ENCODE measurements at regions not wholly inside any gene's neighbourhood (a gene's known extent, or its start where the extent isn't known, plus 50 kb on each side); places are given as distances from the start of the nearest gene placed in this dataset.

DNA sequence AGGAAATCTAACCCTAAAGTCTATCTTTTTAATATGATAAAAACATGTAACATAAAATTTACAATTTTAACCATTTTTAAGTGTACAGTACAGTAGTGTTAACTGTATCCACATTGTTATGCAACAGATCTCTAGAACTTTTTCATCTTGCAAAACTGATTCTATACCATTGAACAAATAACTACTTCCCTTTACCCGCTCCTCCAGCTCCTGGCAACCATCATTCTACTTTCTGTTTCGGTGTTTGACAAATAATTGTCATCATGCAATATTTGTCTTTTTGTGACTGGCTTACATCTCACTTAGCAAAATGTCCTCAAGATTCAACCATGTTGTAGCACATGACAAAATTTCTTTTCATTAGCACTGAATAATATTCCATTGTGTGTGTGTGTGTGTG is 203.2 kb downstream of the SIM1 start:
- TF ChIP-seq, protein P1, sequence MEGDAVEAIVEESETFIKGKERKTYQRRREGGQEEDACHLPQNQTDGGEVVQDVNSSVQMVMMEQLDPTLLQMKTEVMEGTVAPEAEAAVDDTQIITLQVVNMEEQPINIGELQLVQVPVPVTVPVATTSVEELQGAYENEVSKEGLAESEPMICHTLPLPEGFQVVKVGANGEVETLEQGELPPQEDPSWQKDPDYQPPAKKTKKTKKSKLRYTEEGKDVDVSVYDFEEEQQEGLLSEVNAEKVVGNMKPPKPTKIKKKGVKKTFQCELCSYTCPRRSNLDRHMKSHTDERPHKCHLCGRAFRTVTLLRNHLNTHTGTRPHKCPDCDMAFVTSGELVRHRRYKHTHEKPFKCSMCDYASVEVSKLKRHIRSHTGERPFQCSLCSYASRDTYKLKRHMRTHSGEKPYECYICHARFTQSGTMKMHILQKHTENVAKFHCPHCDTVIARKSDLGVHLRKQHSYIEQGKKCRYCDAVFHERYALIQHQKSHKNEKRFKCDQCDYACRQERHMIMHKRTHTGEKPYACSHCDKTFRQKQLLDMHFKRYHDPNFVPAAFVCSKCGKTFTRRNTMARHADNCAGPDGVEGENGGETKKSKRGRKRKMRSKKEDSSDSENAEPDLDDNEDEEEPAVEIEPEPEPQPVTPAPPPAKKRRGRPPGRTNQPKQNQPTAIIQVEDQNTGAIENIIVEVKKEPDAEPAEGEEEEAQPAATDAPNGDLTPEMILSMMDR (IDR thresholded peaks at IDR 0.05 in 4 of 5, conservative IDR thresholded peaks at IDR 0.05 in 1 of 5), result no peak
- no peak for TF ChIP-seq POLR2A (IDR thresholded peaks at IDR 0.05)
